GM12878 (cell line): ENCODE measurements at regions not wholly inside any gene's neighbourhood (a gene's known extent, or its start where the extent isn't known, plus 50 kb on each side); places are given as distances from the start of the nearest gene placed in this dataset.

Source experiments
- ATAC-seq: fragments of 200-7000 bp; cut with Tn5 transposase; 3 replicates; pipeline ENCODE4 v1.9.1; 2020; ENCODE audit warnings: mild to moderate bottlenecking, moderate library complexity
- BruUV-seq: library from RNA; stranded (reverse); fragments of 400-500 nt; replicated peaks from 2 replicates; lab custom pipeline; 2021; lab: Mats Ljungman, UMichigan
- CTCF ChIA-PET: fragments of 300-600 bp; sonication (Branson Sonifier 250); formaldehyde crosslinking; extraction: SDS; loops from one replicate; lab custom pipeline; 2021; ENCODE audit warnings: inconsistent platforms; lab: Yijun Ruan, JAX
- POLR2A ChIA-PET: fragments of 350-600 bp; formaldehyde crosslinking; extraction: SDS; loops from one replicate; lab custom pipeline; 2021; ENCODE audit warnings: inconsistent platforms; lab: Charles Lee
- RAD21 ChIA-PET: fragments of 300-600 bp; sonication (Branson Sonifier 250); formaldehyde crosslinking; loops from one replicate; lab custom pipeline; 2023; ENCODE audit warnings: antibody characterized with exemption; ENCODE audit not compliant: unreplicated experiment; lab: Charles Lee
- SMC1A ChIA-PET: fragments of 300-600 bp; sonication (Branson Sonifier 250); formaldehyde crosslinking; loops from one replicate; lab custom pipeline; 2023; ENCODE audit not compliant: unreplicated experiment, uncharacterized antibody; lab: Charles Lee
- DNase-seq: peaks from one replicate; pipeline ENCODE4 v3.0.0-alpha.2; 2011; ENCODE audit warnings: low read depth, low spot score
- FAIRE-seq: peaks from 3 replicates; lab custom pipeline; 2011; peaks lifted over from hg19 to GRCh38; lab: Jason Lieb, UNC
- H2AFZ ChIP-seq: 2 replicates; pipeline ENCODE4 v1.6.0; 2011; ENCODE audit warnings: low read depth, low read length, control low read depth; ENCODE audit not compliant: control insufficient read depth
- H3K27ac ChIP-seq: 2 replicates; pipeline ENCODE4 v1.5.1; 2011; ENCODE audit warnings: control low read depth; ENCODE audit not compliant: control insufficient read depth, insufficient read depth
- H3K27me3 ChIP-seq, 2 experiments: replicated peaks in 1 of 2; 2 replicates each; pipeline versions ENCODE4 v1.6.0 to v1.6.1; 2011; ENCODE audit warnings: low read length in 1 of 2; ENCODE audit not compliant: control insufficient read depth in 2 of 2, insufficient read depth in 2 of 2
- H3K36me3 ChIP-seq, 2 experiments: 2 replicates each; pipeline ENCODE4 v1.5.1; 2011; ENCODE audit warnings: low read length in 1 of 2; ENCODE audit not compliant: control insufficient read depth in 2 of 2, insufficient read depth in 2 of 2
- H3K4me1 ChIP-seq: 2 replicates; pipeline ENCODE4 v1.6.1; 2011; ENCODE audit warnings: mild to moderate bottlenecking, low read length, moderate library complexity, mixed read lengths; ENCODE audit not compliant: control insufficient read depth, insufficient read depth
- H3K4me2 ChIP-seq: 2 replicates; pipeline ENCODE4 v1.6.0; 2011; ENCODE audit warnings: control low read depth; ENCODE audit not compliant: control insufficient read depth, insufficient read depth
- H3K4me3 ChIP-seq: fragments of 200-600 bp; sonication (generic); 2 replicates; pipeline ENCODE4 v1.5.1; 2016
- H3K79me2 ChIP-seq: 2 replicates; pipeline ENCODE4 v1.6.0; 2011; ENCODE audit warnings: low read length; ENCODE audit not compliant: control insufficient read depth, insufficient read depth
- H3K9ac ChIP-seq: 2 replicates; pipeline ENCODE4 v1.8.0; 2011; ENCODE audit warnings: low read length, control low read depth, mixed read lengths; ENCODE audit not compliant: control insufficient read depth, insufficient read depth
- H3K9me3 ChIP-seq: replicated peaks from 3 replicates; pipeline ENCODE4 v1.5.1; 2011; ENCODE audit warnings: mild to moderate bottlenecking, low read length; ENCODE audit not compliant: control insufficient read depth, insufficient read depth
- H4K20me1 ChIP-seq: 2 replicates; pipeline ENCODE4 v1.6.0; 2011; ENCODE audit not compliant: control insufficient read depth, insufficient read depth
- ATF3 ChIP-seq: IDR thresholded peaks from 2 replicates; pipeline ENCODE4 v1.6.1; 2011; ENCODE audit warnings: low read depth, mild to moderate bottlenecking, low read length, moderate library complexity, borderline replicate concordance; ENCODE audit errors: extremely low read depth
- EED ChIP-seq: sonication (generic); IDR thresholded peaks from 2 replicates; pipeline ENCODE4 v1.6.1; 2016; ENCODE audit warnings: antibody characterized with exemption, low read depth
- ETV6 ChIP-seq, 2 experiments: fragments of 450-650 bp in 1 of 2; IDR thresholded peaks in 1 of 2; conservative IDR thresholded peaks in 1 of 2; 2 replicates each; pipeline ENCODE4 v1.6.1; 2014; ENCODE audit warnings: antibody characterized with exemption in 1 of 2, borderline replicate concordance in 1 of 2, low read depth in 1 of 2, mild to moderate bottlenecking in 1 of 2, moderate library complexity in 1 of 2
- JUND ChIP-seq: IDR thresholded peaks from 2 replicates; pipeline ENCODE4 v1.6.1; 2012; ENCODE audit warnings: low read depth, mild to moderate bottlenecking, low read length, improper control_type of control experiment, moderate library complexity
- LARP7 ChIP-seq: fragments of 450-650 bp; IDR thresholded peaks from 2 replicates; pipeline ENCODE4 v1.6.1; 2017; ENCODE audit warnings: mild to moderate bottlenecking
- MEF2A ChIP-seq: IDR thresholded peaks from 2 replicates; pipeline ENCODE4 v1.6.1; 2011; ENCODE audit warnings: low read depth, mild to moderate bottlenecking, low read length, moderate library complexity; ENCODE audit not compliant: insufficient read depth
- NR2C2 ChIP-seq: IDR thresholded peaks from 2 replicates; pipeline ENCODE4 v1.6.1; 2011; ENCODE audit warnings: borderline replicate concordance, low read depth; ENCODE audit not compliant: control insufficient read depth, insufficient read length
- RAD51 ChIP-seq: fragments of 450-650 bp; IDR thresholded peaks from 2 replicates; pipeline ENCODE4 v1.6.1; 2016; ENCODE audit warnings: moderate library complexity, mild to moderate bottlenecking, inconsistent platforms
- SIN3A ChIP-seq: IDR thresholded peaks from 2 replicates; pipeline ENCODE4 v1.6.1; 2012; ENCODE audit warnings: low read depth, low read length, improper control_type of control experiment
- SPI1 ChIP-seq: IDR thresholded peaks from 2 replicates; pipeline ENCODE4 v1.6.1; 2011; ENCODE audit warnings: low read depth, mild to moderate bottlenecking, low read length, moderate library complexity, borderline replicate concordance; ENCODE audit not compliant: insufficient read depth
- SRF ChIP-seq, 2 experiments: IDR thresholded peaks; 2 replicates each; pipeline ENCODE4 v1.6.1; 2011; ENCODE audit warnings: low read depth in 2 of 2, low read length in 2 of 2, mild to moderate bottlenecking in 1 of 2, moderate library complexity in 1 of 2
- TARDBP ChIP-seq: IDR thresholded peaks from 2 replicates; pipeline ENCODE4 v1.6.1; 2016; ENCODE audit warnings: borderline replicate concordance
- YBX1 ChIP-seq: fragments of 450-650 bp; IDR thresholded peaks from 2 replicates; pipeline ENCODE4 v1.6.1; 2016; ENCODE audit warnings: antibody characterized with exemption
- ZBED1 ChIP-seq: IDR thresholded peaks from 2 replicates; pipeline ENCODE4 v1.6.1; 2016; ENCODE audit warnings: borderline replicate concordance
- ZNF207 ChIP-seq: fragments of 450-650 bp; IDR thresholded peaks from 2 replicates; pipeline ENCODE4 v1.6.1; 2014; ENCODE audit warnings: antibody characterized with exemption, mild to moderate bottlenecking, borderline replicate concordance
- ZSCAN29 ChIP-seq: fragments of 450-650 bp; IDR thresholded peaks from 2 replicates; pipeline ENCODE4 v1.6.1; 2017; ENCODE audit warnings: mild to moderate bottlenecking, moderate library complexity
- WGBS: methylation state at CpG from one replicate; pipeline ENCODE4 v1.1.6; 2016; ENCODE audit warnings: low lambda C conversion rate; ENCODE audit not compliant: insufficient replicate concordance, insufficient coverage; ENCODE audit errors: missing lambda C conversion rate; 5-methylcytosine and 5-hydroxymethylcytosine counted together
- in situ Hi-C: fragments of 300-500 bp; cut with MboI; formaldehyde crosslinking; loops from 9 replicates; pipeline ENCODE4 v1.14.3; 2018; ENCODE audit warnings: mixed read lengths
- intact Hi-C: fragments of 100-400 bp; cut with micrococcal nuclease; formaldehyde crosslinking; loops from one replicate; pipeline ENCODE4 v1.14.2; 2022; ENCODE audit not compliant: unreplicated experiment

GRCh38 chr14:57051633-57052032 lies 217.1 kb downstream of the EXOC5 start:
- WGBS: 57% methylated on average over 7 of the region's 7 CpGs
- ChIA-PET POLR2A (interaction anchor here (0.6 kb wide), 1 partner anchor 17 kb away, joined by 3 read pairs; no protein-coding TSS in a partner anchor), CTCF (no interaction called here), SMC1A (interaction anchor here (0.6 kb wide), 1 partner anchor 19 kb away, joined by 3 read pairs; no protein-coding TSS in a partner anchor), RAD21 (no interaction called here)
- no peaks in the 10 kb centered on the region for H3K4me1 ChIP-seq
- no peaks in the 10 kb centered on the region for H3K9me3 ChIP-seq
- in situ Hi-C loops (no loop called here), intact Hi-C loops (no loop called here)
- no peak overlapping the region for H2AFZ ChIP-seq
- no peak overlapping the region for H3K4me3 ChIP-seq
- no peak for TF ChIP-seq NR2C2
- no peak for TF ChIP-seq ATF3
- no peak for TF ChIP-seq ETV6 (conservative IDR thresholded peaks at IDR 0.05 in 1 of 2, IDR thresholded peaks at IDR 0.05 in 1 of 2; ENCODE audit: borderline replicate concordance in 1 of 2, low read depth in 1 of 2)
- TF ChIP-seq JUND: no peak
- no peak for TF ChIP-seq ZNF207
- no peak for TF ChIP-seq LARP7
- TF ChIP-seq SIN3A: no peak
- TF ChIP-seq SPI1: no peak
- no peak for TF ChIP-seq ZBED1
- TF ChIP-seq SRF (IDR thresholded peaks at IDR 0.05; ENCODE audit: low read depth in 2 of 2, low read length in 2 of 2): no peak
- no peak for TF ChIP-seq RAD51
- no peak for TF ChIP-seq EED
- TF ChIP-seq MEF2A: no peak
- no peak for TF ChIP-seq YBX1
- TF ChIP-seq TARDBP: no peak
- no peak for TF ChIP-seq ZSCAN29
- no peaks in the 10 kb centered on the region for H4K20me1 ChIP-seq
- H3K79me2 ChIP-seq: no peaks in the 10 kb centered on the region
- H3K36me3 ChIP-seq: no peaks in the 10 kb centered on the region
- no peak for ATAC-seq
- no TSS peak for BruUV-seq
- no peak for FAIRE-seq
- H3K4me2 ChIP-seq: no peak overlapping the region
- H3K9ac ChIP-seq: no peak overlapping the region
- no peak overlapping the region for H3K27ac ChIP-seq
- DNase-seq: no peak
- H3K27me3 ChIP-seq: no peaks in the 10 kb centered on the region
